ENCODE measurements at regions not wholly inside any gene's neighbourhood (a gene's known extent, or its start where the extent isn't known, plus 50 kb on each side); places are given as distances from the start of the nearest gene placed in this dataset.

DNA sequence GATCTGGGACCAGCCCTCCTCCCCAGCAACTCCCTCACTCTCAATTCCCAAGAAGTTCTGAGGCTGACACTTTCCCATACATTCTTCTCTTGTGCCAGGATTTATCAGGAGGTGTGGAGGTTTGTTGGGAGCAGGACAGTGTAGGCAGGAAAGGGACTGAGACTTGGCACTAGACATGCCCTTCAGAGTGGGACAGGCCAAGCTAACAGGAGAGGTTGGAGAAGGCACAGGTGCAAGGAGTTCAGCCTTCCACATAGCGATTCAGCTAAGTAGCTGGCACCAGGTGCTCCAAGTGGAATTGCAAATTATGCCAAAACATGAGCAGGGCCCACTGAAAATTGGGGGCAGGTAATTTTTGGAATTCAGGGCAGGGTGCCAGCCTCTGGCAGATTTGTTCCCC is 83.0 kb upstream of the DUSP10 start:
- no peak for TF ChIP-seq CTCF (IDR thresholded peaks at IDR 0.05)
- no peaks in the 10 kb centered on the region for H3K27me3 ChIP-seq
- H3K4me1 ChIP-seq (ENCODE audit: control insufficient read depth in 1 of 2, insufficient read depth in 1 of 2, low read depth in 1 of 2, low read length in 1 of 2): no peaks in the 10 kb centered on the region
- H3K4me3 ChIP-seq (ENCODE audit: low read depth in 1 of 2, low read length in 1 of 2): no peak overlapping the region
- H3K36me3 ChIP-seq: no peaks in the 10 kb centered on the region
- no peaks in the 10 kb centered on the region for H3K9me3 ChIP-seq
- H3K27ac ChIP-seq: no peak overlapping the region

GRCh38 chr1:221824025-221824424 is 82.1 kb upstream of the DUSP10 start:
- H3K4me1 ChIP-seq (ENCODE audit: control insufficient read depth in 1 of 2, insufficient read depth in 1 of 2, low read depth in 1 of 2, low read length in 1 of 2): no peaks in the 10 kb centered on the region
- H3K27me3 ChIP-seq: no peaks in the 10 kb centered on the region
- no peaks in the 10 kb centered on the region for H3K36me3 ChIP-seq
- no peak for TF ChIP-seq CTCF (IDR thresholded peaks at IDR 0.05)
- H3K9me3 ChIP-seq: no peaks in the 10 kb centered on the region
- H3K4me3 ChIP-seq (ENCODE audit: low read depth in 1 of 2, low read length in 1 of 2): no peak overlapping the region
- no peak overlapping the region for H3K27ac ChIP-seq

DNA sequence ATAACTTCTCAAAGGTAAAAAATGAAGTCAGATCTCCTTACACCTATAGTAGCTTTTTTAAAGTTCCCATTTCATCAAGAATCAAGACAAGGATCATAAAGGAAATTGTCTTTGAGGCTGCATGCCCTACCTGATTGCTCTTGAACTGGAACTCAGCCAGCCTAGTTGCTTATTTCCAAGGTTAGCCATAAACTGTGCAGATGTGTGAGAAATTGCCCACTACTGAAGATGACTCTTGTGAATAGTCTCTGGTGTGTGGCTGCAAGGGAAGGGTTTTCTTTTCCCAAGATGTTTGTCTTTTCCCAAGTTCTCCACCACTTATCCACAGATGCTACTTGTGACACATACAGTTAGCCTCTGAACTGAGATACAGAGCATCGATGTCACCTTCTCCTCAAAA is 81.7 kb upstream of the DUSP10 start:
- H3K36me3 ChIP-seq: no peaks in the 10 kb centered on the region
- no peak overlapping the region for H3K27ac ChIP-seq
- no peak for TF ChIP-seq CTCF (IDR thresholded peaks at IDR 0.05)
- H3K4me3 ChIP-seq (ENCODE audit: low read depth in 1 of 2, low read length in 1 of 2): no peak overlapping the region
- no peaks in the 10 kb centered on the region for H3K27me3 ChIP-seq
- H3K4me1 ChIP-seq (ENCODE audit: control insufficient read depth in 1 of 2, insufficient read depth in 1 of 2, low read depth in 1 of 2, low read length in 1 of 2): no peaks in the 10 kb centered on the region
- no peaks in the 10 kb centered on the region for H3K9me3 ChIP-seq

DNA sequence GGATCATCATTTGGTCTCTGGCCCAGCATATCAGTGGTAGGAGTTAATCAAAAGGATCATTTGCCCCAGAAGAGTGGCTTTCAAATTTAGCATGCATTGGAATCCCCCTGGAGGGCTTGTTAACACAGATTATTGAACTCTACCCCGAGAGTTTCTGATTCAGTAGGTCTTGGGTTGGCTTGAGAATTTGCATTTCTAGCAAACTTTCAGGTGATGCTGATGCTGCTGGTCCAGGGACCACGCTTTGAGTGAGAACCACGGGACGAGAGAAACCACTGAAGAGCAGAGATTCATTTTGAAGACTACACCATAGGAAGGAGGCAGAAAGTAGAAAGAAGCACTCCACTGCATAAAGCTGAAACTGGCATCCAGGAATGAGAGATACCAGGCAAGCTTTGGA is 81.3 kb upstream of the DUSP10 start:
- Histone ChIP-seq H3K4me1 (ENCODE audit: control insufficient read depth in 1 of 2, insufficient read depth in 1 of 2, low read depth in 1 of 2, low read length in 1 of 2) (no peaks in the 10 kb centered on the region), H3K9me3 (no peaks in the 10 kb centered on the region), H3K4me3 (ENCODE audit: low read depth in 1 of 2, low read length in 1 of 2) (no peak overlapping the region), H3K36me3 (no peaks in the 10 kb centered on the region), H3K27ac (no peak overlapping the region), H3K27me3 (no peaks in the 10 kb centered on the region)
- no peak for TF ChIP-seq CTCF (IDR thresholded peaks at IDR 0.05)

DNA sequence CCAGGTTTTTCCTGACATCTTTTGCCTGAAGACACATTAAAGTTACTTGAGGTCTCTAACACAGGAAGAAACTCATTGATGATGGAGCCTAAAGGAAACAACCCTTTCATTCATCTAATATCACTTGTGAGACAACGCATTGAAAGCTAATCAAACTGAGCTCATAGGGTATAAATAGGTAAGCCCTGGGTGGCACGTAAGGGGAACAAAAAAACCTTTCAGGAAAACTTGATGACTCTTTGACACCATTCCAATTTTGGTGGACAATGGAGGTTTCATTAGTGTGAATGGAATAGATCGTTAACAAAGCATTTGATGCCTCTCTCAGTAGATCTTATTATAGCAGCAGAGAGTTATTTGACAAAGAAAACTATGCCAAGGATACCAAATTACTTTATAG is 80.7 kb upstream of the DUSP10 start:
- H3K27me3 ChIP-seq: no peaks in the 10 kb centered on the region
- no peaks in the 10 kb centered on the region for H3K4me1 ChIP-seq (ENCODE audit: control insufficient read depth in 1 of 2, insufficient read depth in 1 of 2, low read depth in 1 of 2, low read length in 1 of 2)
- no peak overlapping the region for H3K27ac ChIP-seq
- no peak overlapping the region for H3K4me3 ChIP-seq (ENCODE audit: low read depth in 1 of 2, low read length in 1 of 2)
- no peaks in the 10 kb centered on the region for H3K9me3 ChIP-seq
- H3K36me3 ChIP-seq: no peaks in the 10 kb centered on the region
- no peak for TF ChIP-seq CTCF (IDR thresholded peaks at IDR 0.05)

GRCh38 chr1:221816899-221817298 is 75.0 kb upstream of the DUSP10 start:
- Histone ChIP-seq H3K4me1 (ENCODE audit: control insufficient read depth in 1 of 2, insufficient read depth in 1 of 2, low read depth in 1 of 2, low read length in 1 of 2) (no peaks in the 10 kb centered on the region), H3K36me3 (no peaks in the 10 kb centered on the region), H3K9me3 (no peaks in the 10 kb centered on the region), H3K27me3 (no peaks in the 10 kb centered on the region), H3K27ac (no peak overlapping the region), H3K4me3 (ENCODE audit: low read depth in 1 of 2, low read length in 1 of 2) (no peak overlapping the region)
- TF ChIP-seq CTCF (IDR thresholded peaks at IDR 0.05): no peak

Data from neutrophil (primary cell).